HCT116 (cell line): ENCODE measurements at regions not wholly inside any gene's neighbourhood (a gene's known extent, or its start where the extent isn't known, plus 50 kb on each side); places are given as distances from the start of the nearest gene placed in this dataset.

ENCODE experiments used
- ATAC-seq: fragments of 200-7000 bp; cut with Tn5 transposase; 2 replicates; pipeline ENCODE4 v1.9.1; 2020; ENCODE audit warnings: mild to moderate bottlenecking, moderate library complexity
- BruUV-seq: library from RNA; stranded (reverse); fragments of 400-500 nt; replicated peaks from 2 replicates; lab custom pipeline; 2021; lab: Mats Ljungman, UMichigan
- CTCF ChIA-PET: fragments of 300-600 bp; sonication (Branson Sonifier 250); formaldehyde crosslinking; loops from one replicate; lab custom pipeline; 2021; ENCODE audit warnings: antibody characterized with exemption; lab: Charles Lee
- POLR2A ChIA-PET: fragments of 300-600, 350-600 bp; sonication (Branson Sonifier 250); formaldehyde crosslinking; loops from one replicate; lab custom pipeline; 2021; ENCODE audit warnings: antibody characterized with exemption; lab: Charles Lee
- RAD21 ChIA-PET, 2 experiments: fragments of 300-600 bp; sonication (Branson Sonifier 250); formaldehyde crosslinking; loops; one replicate each; lab custom pipeline; 2023; ENCODE audit warnings: low total read pairs in 2 of 2; ENCODE audit not compliant: uncharacterized antibody in 2 of 2, unreplicated experiment in 2 of 2, low non-redundant PET in 1 of 2; lab: Charles Lee
- DNase-seq: peaks from one replicate; pipeline ENCODE4 v3.0.0-alpha.2; 2010; ENCODE audit warnings: low read depth, low spot score
- H2AFZ ChIP-seq: fragments of 200-600 bp; shearing (Covaris generic), sonication (generic); 2 replicates; pipeline ENCODE4 v1.6.1; 2017; ENCODE audit warnings: low read depth, mixed run types, mixed read lengths, antibody characterized with exemption, low read length; ENCODE audit not compliant: poor library complexity, severe bottlenecking
- H3K27ac ChIP-seq: 2 replicates; pipeline ENCODE4 v1.5.1; 2012; ENCODE audit warnings: low read depth, low read length
- H3K27me3 ChIP-seq: fragments of 200-600 bp; sonication (generic); 2 replicates; pipeline ENCODE4 v1.6.1; 2016; ENCODE audit warnings: mixed run types, low read length, mixed read lengths; ENCODE audit not compliant: insufficient read depth
- H3K36me3 ChIP-seq, 2 experiments: fragments of 200-500 bp in 1 of 2; fragments of 200-600 bp in 1 of 2; sonication (Bioruptor generic) in 1 of 2; sonication (generic) in 1 of 2; 2 replicates each; pipeline versions ENCODE4 v1.5.1 to v1.6.1; 2014 to 2016; ENCODE audit warnings: low read length in 2 of 2, inconsistent platforms in 1 of 2, mixed read lengths in 1 of 2, mixed run types in 1 of 2; ENCODE audit not compliant: insufficient read depth in 2 of 2, control insufficient read depth in 1 of 2
- H3K4me1 ChIP-seq, 2 experiments: fragments of 200-600 bp in 1 of 2; sonication (generic) in 1 of 2; 2 replicates each; pipeline versions ENCODE4 v1.5.1 to v1.6.1; 2012 to 2017; ENCODE audit warnings: low read length in 2 of 2, inconsistent platforms in 1 of 2, mild to moderate bottlenecking in 1 of 2, mixed read lengths in 1 of 2, mixed run types in 1 of 2, moderate library complexity in 1 of 2; ENCODE audit not compliant: insufficient read depth in 2 of 2, control insufficient read depth in 1 of 2
- H3K4me2 ChIP-seq: fragments of 200-600 bp; sonication (generic); 2 replicates; pipeline ENCODE4 v1.6.1; 2017; ENCODE audit warnings: mixed run types, low read length, mixed read lengths
- H3K4me3 ChIP-seq, 2 experiments: fragments of 200-600 bp in 1 of 2; sonication (generic) in 1 of 2; replicated peaks in 1 of 2; 2 replicates each; pipeline ENCODE4 v1.5.1; 2011 to 2016; ENCODE audit warnings: low read length in 2 of 2, control low read depth in 1 of 2, low read depth in 1 of 2, mild to moderate bottlenecking in 1 of 2, mixed read lengths in 1 of 2, mixed run types in 1 of 2
- H3K79me2 ChIP-seq: fragments of 200-600 bp; sonication (generic); 2 replicates; pipeline ENCODE4 v1.6.1; 2017; ENCODE audit warnings: mild to moderate bottlenecking, mixed run types, low read length, moderate library complexity, mixed read lengths; ENCODE audit not compliant: insufficient read depth
- H3K9ac ChIP-seq: fragments of 200-600 bp; sonication (generic); 2 replicates; pipeline ENCODE4 v1.6.1; 2016; ENCODE audit warnings: low read length, mixed read lengths
- H3K9me2 ChIP-seq: fragments of 200-600 bp; sonication (generic), shearing (Covaris generic); 2 replicates; pipeline ENCODE4 v1.6.1; 2017; ENCODE audit warnings: mixed run types, mild to moderate bottlenecking, moderate library complexity; ENCODE audit not compliant: insufficient read depth
- H3K9me3 ChIP-seq, 2 experiments: fragments of 200-500 bp in 1 of 2; fragments of 200-600 bp in 1 of 2; sonication (Bioruptor generic) in 1 of 2; sonication (generic) in 1 of 2; 2 replicates each; pipeline ENCODE4 v1.6.1; 2014 to 2017; ENCODE audit warnings: low read length in 2 of 2, mixed read lengths in 2 of 2, inconsistent platforms in 1 of 2, low read depth in 1 of 2, mild to moderate bottlenecking in 1 of 2, mixed run types in 1 of 2, moderate library complexity in 1 of 2; ENCODE audit not compliant: control insufficient read depth in 1 of 2, insufficient read depth in 1 of 2
- H4K20me1 ChIP-seq: fragments of 200-600 bp; sonication (generic), shearing (Covaris generic); 2 replicates; pipeline ENCODE4 v1.6.1; 2017; ENCODE audit warnings: mixed run types, mild to moderate bottlenecking, moderate library complexity; ENCODE audit not compliant: insufficient read depth
- CBX3 ChIP-seq: IDR thresholded peaks from 2 replicates; pipeline ENCODE4 v1.6.1; 2012; ENCODE audit warnings: low read depth
- EGR1 ChIP-seq: IDR thresholded peaks from 2 replicates; pipeline ENCODE4 v1.6.1; 2012; ENCODE audit warnings: low read depth
- ELF1 ChIP-seq: IDR thresholded peaks from 2 replicates; pipeline ENCODE4 v1.6.1; 2012; ENCODE audit warnings: low read depth, borderline replicate concordance
- EZH2phosphoT487 ChIP-seq: fragments of 200-600 bp; IDR thresholded peaks from 2 replicates; pipeline ENCODE4 v1.6.1; 2018; ENCODE audit warnings: antibody characterized with exemption, borderline replicate concordance
- FOSL1 ChIP-seq: IDR thresholded peaks from 2 replicates; pipeline ENCODE4 v1.6.1; 2012; ENCODE audit warnings: low read depth
- JUND ChIP-seq: IDR thresholded peaks from 2 replicates; pipeline ENCODE4 v1.6.1; 2012
- POLR2A ChIP-seq: IDR thresholded peaks from 2 replicates; pipeline ENCODE4 v1.7.0; 2011; ENCODE audit warnings: borderline replicate concordance; ENCODE audit not compliant: insufficient read depth, insufficient read length; ENCODE audit errors: extremely low read depth
- POLR2AphosphoS5 ChIP-seq: IDR thresholded peaks from 2 replicates; pipeline ENCODE4 v1.6.1; 2011; ENCODE audit warnings: mild to moderate bottlenecking, low read depth, low read length, moderate library complexity
- SIN3A ChIP-seq: IDR thresholded peaks from 2 replicates; pipeline ENCODE4 v1.6.1; 2012; ENCODE audit warnings: low read depth
- SRF ChIP-seq: IDR thresholded peaks from 2 replicates; pipeline ENCODE4 v1.6.1; 2012; ENCODE audit warnings: low read depth
- YY1 ChIP-seq: IDR thresholded peaks from 2 replicates; pipeline ENCODE4 v1.6.1; 2011; ENCODE audit warnings: low read length, low read depth, moderate library complexity, mild to moderate bottlenecking; ENCODE audit not compliant: insufficient replicate concordance; ENCODE audit errors: extremely low read depth
- ZNF274 ChIP-seq: fragments of 200-500 bp; sonication (Bioruptor generic); IDR thresholded peaks from 2 replicates; pipeline ENCODE4 v1.6.1; 2014; ENCODE audit warnings: mild to moderate bottlenecking, low read depth, low read length, inconsistent platforms
- intact Hi-C: fragments of 100-400 bp; cut with micrococcal nuclease; formaldehyde crosslinking; loops from 2 replicates; pipeline ENCODE4 v1.10.0; 2022
- TF ChIP-seq, protein P1 (sequence below), 3 experiments: fragments of 200-600 bp in 1 of 3; sonication (generic) in 1 of 3; IDR thresholded peaks in 2 of 3; conservative IDR thresholded peaks in 1 of 3; 2 replicates each; pipeline ENCODE4 v1.5.1; 2012 to 2017; ENCODE audit warnings: low read depth in 2 of 3, low read length in 2 of 3, antibody characterized with exemption in 1 of 3, borderline replicate concordance in 1 of 3, control low read depth in 1 of 3, mild to moderate bottlenecking in 1 of 3, mixed read lengths in 1 of 3, mixed run types in 1 of 3, moderate library complexity in 1 of 3; ENCODE audit not compliant: insufficient read depth in 1 of 3
- TF ChIP-seq, protein P2 (sequence below): IDR thresholded peaks from 2 replicates; pipeline ENCODE4 v1.6.1; 2012
- TF ChIP-seq, protein P3 (sequence below): IDR thresholded peaks from 2 replicates; pipeline ENCODE4 v1.6.1; 2012

DNA sequence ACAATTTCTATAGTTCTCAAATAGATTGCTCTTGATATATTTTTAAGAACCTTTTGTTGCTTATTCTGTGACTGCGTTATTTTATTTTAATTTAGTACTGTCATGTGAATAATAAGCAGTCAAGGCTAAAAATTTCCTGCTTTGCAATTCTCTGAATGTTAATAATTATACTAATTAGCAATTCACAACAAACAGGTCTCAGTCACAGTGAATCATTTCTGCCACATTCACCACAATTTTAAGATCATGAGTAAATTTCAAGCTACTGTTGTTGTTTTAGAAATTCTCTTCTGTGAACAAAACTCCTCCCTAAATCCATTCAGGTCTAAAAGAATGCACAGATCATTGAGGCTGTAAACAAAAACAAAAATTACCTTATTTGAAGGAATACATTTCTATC is 339.6 kb upstream of the DPYD start:
- intact Hi-C loops = no loop called here

DNA sequence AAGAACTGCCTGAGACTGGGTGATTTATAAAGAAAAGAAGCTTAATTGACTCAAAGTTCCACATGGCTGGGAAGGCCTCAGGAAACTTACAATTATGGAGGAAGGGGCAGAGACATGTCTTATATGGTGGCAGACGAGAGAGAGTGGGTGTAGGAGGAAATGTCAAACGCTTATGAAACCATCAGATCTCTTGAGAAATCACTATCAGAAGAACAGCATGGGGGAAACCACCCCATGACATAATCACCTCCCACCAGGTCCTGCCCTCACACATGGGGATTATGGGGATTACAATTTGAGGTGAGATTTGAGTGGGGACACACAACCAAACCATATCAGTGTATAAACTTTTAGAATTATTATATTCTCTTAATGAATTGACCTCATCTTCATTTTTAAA is 335.9 kb upstream of the DPYD start:
- DNase-seq = no peak
- ATAC-seq = no peak
- TF ChIP-seq ZNF274 (no peak), EZH2phosphoT487 (no peak), SIN3A (no peak), SRF (no peak), JUND (no peak), CBX3 (no peak), POLR2AphosphoS5 (no peak), POLR2A (no peak), YY1 (no peak), ELF1 (no peak), EGR1 (no peak)
- TF ChIP-seq, protein P1, sequence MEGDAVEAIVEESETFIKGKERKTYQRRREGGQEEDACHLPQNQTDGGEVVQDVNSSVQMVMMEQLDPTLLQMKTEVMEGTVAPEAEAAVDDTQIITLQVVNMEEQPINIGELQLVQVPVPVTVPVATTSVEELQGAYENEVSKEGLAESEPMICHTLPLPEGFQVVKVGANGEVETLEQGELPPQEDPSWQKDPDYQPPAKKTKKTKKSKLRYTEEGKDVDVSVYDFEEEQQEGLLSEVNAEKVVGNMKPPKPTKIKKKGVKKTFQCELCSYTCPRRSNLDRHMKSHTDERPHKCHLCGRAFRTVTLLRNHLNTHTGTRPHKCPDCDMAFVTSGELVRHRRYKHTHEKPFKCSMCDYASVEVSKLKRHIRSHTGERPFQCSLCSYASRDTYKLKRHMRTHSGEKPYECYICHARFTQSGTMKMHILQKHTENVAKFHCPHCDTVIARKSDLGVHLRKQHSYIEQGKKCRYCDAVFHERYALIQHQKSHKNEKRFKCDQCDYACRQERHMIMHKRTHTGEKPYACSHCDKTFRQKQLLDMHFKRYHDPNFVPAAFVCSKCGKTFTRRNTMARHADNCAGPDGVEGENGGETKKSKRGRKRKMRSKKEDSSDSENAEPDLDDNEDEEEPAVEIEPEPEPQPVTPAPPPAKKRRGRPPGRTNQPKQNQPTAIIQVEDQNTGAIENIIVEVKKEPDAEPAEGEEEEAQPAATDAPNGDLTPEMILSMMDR (IDR thresholded peaks at IDR 0.05 in 2 of 3, conservative IDR thresholded peaks at IDR 0.05 in 1 of 3; ENCODE audit: borderline replicate concordance in 1 of 3, insufficient read depth in 1 of 3, low read depth in 2 of 3, low read length in 2 of 3) = no peak
- TF ChIP-seq, protein P2, sequence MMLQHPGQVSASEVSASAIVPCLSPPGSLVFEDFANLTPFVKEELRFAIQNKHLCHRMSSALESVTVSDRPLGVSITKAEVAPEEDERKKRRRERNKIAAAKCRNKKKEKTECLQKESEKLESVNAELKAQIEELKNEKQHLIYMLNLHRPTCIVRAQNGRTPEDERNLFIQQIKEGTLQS = no peak
- TF ChIP-seq, protein P3, sequence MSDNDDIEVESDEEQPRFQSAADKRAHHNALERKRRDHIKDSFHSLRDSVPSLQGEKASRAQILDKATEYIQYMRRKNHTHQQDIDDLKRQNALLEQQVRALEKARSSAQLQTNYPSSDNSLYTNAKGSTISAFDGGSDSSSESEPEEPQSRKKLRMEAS = no peak
- Histone ChIP-seq H3K79me2 (no peaks in the 10 kb centered on the region), H3K9me2 (no peaks in the 10 kb centered on the region), H3K27me3 (no peaks in the 10 kb centered on the region), H3K4me3 (no peak overlapping the region), H3K27ac (no peak overlapping the region), H4K20me1 (no peaks in the 10 kb centered on the region), H3K4me1 (no peaks in the 10 kb centered on the region), H3K4me2 (no peak overlapping the region), H2AFZ (no peak overlapping the region), H3K9ac (no peak overlapping the region), H3K9me3 (no peaks in the 10 kb centered on the region), H3K36me3 (no peaks in the 10 kb centered on the region)
- intact Hi-C loops = no loop called here
- ChIA-PET POLR2A (no interaction called here), RAD21 (no interaction called here), CTCF (no interaction called here)
- no TSS peak for BruUV-seq

More for the DNA sequence above, 339.6 kb upstream of the DPYD start:
- no peaks in the 10 kb centered on the region for H3K4me1 ChIP-seq
- no peak overlapping the region for H3K4me3 ChIP-seq
- ATAC-seq (no peak), DNase-seq (no peak)
- no peak overlapping the region for H3K27ac ChIP-seq
- CTCF ChIA-PET = no interaction called here
- H3K36me3 ChIP-seq = no peaks in the 10 kb centered on the region
- H3K27me3 ChIP-seq = no peaks in the 10 kb centered on the region
- H2AFZ ChIP-seq = no peak overlapping the region
- BruUV-seq = no TSS peak
- no peaks in the 10 kb centered on the region for H3K9me2 ChIP-seq
- no peaks in the 10 kb centered on the region for H3K9me3 ChIP-seq
- H4K20me1 ChIP-seq = no peaks in the 10 kb centered on the region
- no peak for TF ChIP-seq EZH2phosphoT487
- no peak for TF ChIP-seq SRF
- no peak for TF ChIP-seq CBX3
- no peak for TF ChIP-seq ZNF274
- TF ChIP-seq FOSL1 = no peak
- TF ChIP-seq, protein P3 = no peak
- TF ChIP-seq, all 23 proteins: peak for 0
- H3K9ac ChIP-seq = no peak overlapping the region
- POLR2A ChIA-PET = no interaction called here
- RAD21 ChIA-PET = no interaction called here
- no peak overlapping the region for H3K4me2 ChIP-seq
- no peaks in the 10 kb centered on the region for H3K79me2 ChIP-seq
